ENCODE measurements at regions not wholly inside any gene's neighbourhood (a gene's known extent, or its start where the extent isn't known, plus 50 kb on each side); places are given as distances from the start of the nearest gene placed in this dataset.

- Mint-ChIP-seq H3K4me3 (ENCODE audit: unreplicated experiment) (no peak overlapping the region), H3K4me1 (ENCODE audit: insufficient read depth, unreplicated experiment) (peaks cover 25% of the 10 kb centered on the region), H3K27me3 (ENCODE audit: insufficient read depth, unreplicated experiment) (no peaks in the 10 kb centered on the region), H3K27ac (ENCODE audit: low read depth, unreplicated experiment) (no peak overlapping the region), H3K9me3 (ENCODE audit: unreplicated experiment) (no peaks in the 10 kb centered on the region), H3K36me3 (ENCODE audit: insufficient read depth, unreplicated experiment) (no peaks in the 10 kb centered on the region)
- TF ChIP-seq, protein P1, sequence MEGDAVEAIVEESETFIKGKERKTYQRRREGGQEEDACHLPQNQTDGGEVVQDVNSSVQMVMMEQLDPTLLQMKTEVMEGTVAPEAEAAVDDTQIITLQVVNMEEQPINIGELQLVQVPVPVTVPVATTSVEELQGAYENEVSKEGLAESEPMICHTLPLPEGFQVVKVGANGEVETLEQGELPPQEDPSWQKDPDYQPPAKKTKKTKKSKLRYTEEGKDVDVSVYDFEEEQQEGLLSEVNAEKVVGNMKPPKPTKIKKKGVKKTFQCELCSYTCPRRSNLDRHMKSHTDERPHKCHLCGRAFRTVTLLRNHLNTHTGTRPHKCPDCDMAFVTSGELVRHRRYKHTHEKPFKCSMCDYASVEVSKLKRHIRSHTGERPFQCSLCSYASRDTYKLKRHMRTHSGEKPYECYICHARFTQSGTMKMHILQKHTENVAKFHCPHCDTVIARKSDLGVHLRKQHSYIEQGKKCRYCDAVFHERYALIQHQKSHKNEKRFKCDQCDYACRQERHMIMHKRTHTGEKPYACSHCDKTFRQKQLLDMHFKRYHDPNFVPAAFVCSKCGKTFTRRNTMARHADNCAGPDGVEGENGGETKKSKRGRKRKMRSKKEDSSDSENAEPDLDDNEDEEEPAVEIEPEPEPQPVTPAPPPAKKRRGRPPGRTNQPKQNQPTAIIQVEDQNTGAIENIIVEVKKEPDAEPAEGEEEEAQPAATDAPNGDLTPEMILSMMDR (IDR thresholded peaks at IDR 0.05; ENCODE audit: unreplicated experiment), result no peak
- ChIA-PET CTCF (interaction anchor here (0.7 kb wide), 1 partner anchor 232 kb away, joined by 3 read pairs; no protein-coding TSS in a partner anchor), POLR2A (interaction anchor here (0.6 kb wide), 1 partner anchor 21 kb away, joined by 4 read pairs; no protein-coding TSS in a partner anchor)
- no peak for DNase-seq (ENCODE audit: unreplicated experiment)
- intact Hi-C loops (cut with micrococcal nuclease), result loop anchor here (10.0 kb wide), 1 partner anchor 95 kb away; no protein-coding TSS in a partner anchor
- no TSS peak for BruUV-seq (replicated peaks)
These were observed 55.4 kb upstream of the ACYP2 start for GRCh38 chr2:54059986-54060385.

DNA sequence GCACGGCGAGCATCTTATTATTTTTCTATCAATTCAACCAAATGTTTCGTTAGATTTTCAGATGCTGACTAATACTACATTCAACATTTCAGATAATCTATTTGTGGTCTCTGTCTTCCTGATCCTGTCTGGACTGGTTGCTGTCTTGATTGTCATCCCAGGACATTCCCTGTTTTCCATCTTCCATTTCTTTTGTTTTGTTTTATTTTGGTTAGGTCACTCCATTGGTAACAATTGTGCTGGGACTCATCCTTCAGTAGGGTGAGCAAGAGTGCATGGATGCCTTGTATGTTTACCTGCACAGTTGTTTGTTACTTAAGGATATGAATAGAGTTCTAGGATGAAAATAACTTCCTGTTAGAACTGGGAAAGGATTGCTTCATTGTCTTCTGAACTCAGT lies 55.9 kb upstream of the ACYP2 start:
- no peak overlapping the region for H3K27ac Mint-ChIP-seq (ENCODE audit: low read depth, unreplicated experiment)
- peaks cover 20% of the 10 kb centered on the region for H3K4me1 Mint-ChIP-seq (ENCODE audit: insufficient read depth, unreplicated experiment)
- POLR2A ChIA-PET, result no interaction called here
- no peaks in the 10 kb centered on the region for H3K9me3 Mint-ChIP-seq (ENCODE audit: unreplicated experiment)
- DNase-seq (ENCODE audit: unreplicated experiment), result no peak
- CTCF ChIA-PET, result no interaction called here
- no peak overlapping the region for H3K4me3 Mint-ChIP-seq (ENCODE audit: unreplicated experiment)
- intact Hi-C loops (cut with micrococcal nuclease), result no loop called here
- H3K36me3 Mint-ChIP-seq (ENCODE audit: insufficient read depth, unreplicated experiment), result no peaks in the 10 kb centered on the region
- TF ChIP-seq, protein P1 (IDR thresholded peaks at IDR 0.05; ENCODE audit: unreplicated experiment), result no peak
- no peaks in the 10 kb centered on the region for H3K27me3 Mint-ChIP-seq (ENCODE audit: insufficient read depth, unreplicated experiment)
- BruUV-seq (replicated peaks), result no TSS peak

- Mint-ChIP-seq H3K4me3 (ENCODE audit: unreplicated experiment) (no peak overlapping the region), H3K9me3 (ENCODE audit: unreplicated experiment) (no peaks in the 10 kb centered on the region), H3K27me3 (ENCODE audit: insufficient read depth, unreplicated experiment) (no peaks in the 10 kb centered on the region), H3K27ac (ENCODE audit: low read depth, unreplicated experiment) (no peak overlapping the region), H3K36me3 (ENCODE audit: insufficient read depth, unreplicated experiment) (no peaks in the 10 kb centered on the region), H3K4me1 (ENCODE audit: insufficient read depth, unreplicated experiment) (peaks cover 16% of the 10 kb centered on the region)
- ChIA-PET POLR2A (no interaction called here), CTCF (interaction anchor here (0.6 kb wide), 1 partner anchor 42 kb away, joined by 3 read pairs; no protein-coding TSS in a partner anchor)
- intact Hi-C loops (cut with micrococcal nuclease), result no loop called here
- BruUV-seq (replicated peaks), result no TSS peak
- TF ChIP-seq, protein P1 (IDR thresholded peaks at IDR 0.05; ENCODE audit: unreplicated experiment), result no peak
- DNase-seq (ENCODE audit: unreplicated experiment), result no peak
These were observed 57.0 kb upstream of the ACYP2 start for GRCh38 chr2:54058449-54058848.

- CTCF ChIA-PET, result no interaction called here
- Mint-ChIP-seq H3K36me3 (ENCODE audit: insufficient read depth, unreplicated experiment) (peaks cover 4% of the 10 kb centered on the region), H3K27ac (ENCODE audit: low read depth, unreplicated experiment) (no peak overlapping the region), H3K9me3 (ENCODE audit: unreplicated experiment) (no peaks in the 10 kb centered on the region), H3K27me3 (ENCODE audit: insufficient read depth, unreplicated experiment) (no peaks in the 10 kb centered on the region), H3K4me1 (ENCODE audit: insufficient read depth, unreplicated experiment) (peaks cover 6% of the 10 kb centered on the region), H3K4me3 (ENCODE audit: unreplicated experiment) (no peak overlapping the region)
- TF ChIP-seq, protein P1 (IDR thresholded peaks at IDR 0.05; ENCODE audit: unreplicated experiment), result no peak
- no TSS peak for BruUV-seq (replicated peaks)
- intact Hi-C loops (cut with micrococcal nuclease), result no loop called here
- DNase-seq (ENCODE audit: unreplicated experiment), result no peak
- POLR2A ChIA-PET, result interaction anchor here (0.7 kb wide), 1 partner anchor 416 kb away, joined by 3 read pairs; no protein-coding TSS in a partner anchor
These were observed 60.6 kb upstream of the ACYP2 start for GRCh38 chr2:54054774-54055173.

Measured in MCF 10A (cell line).